ENCODE measurements at regions not wholly inside any gene's neighbourhood (a gene's known extent, or its start where the extent isn't known, plus 50 kb on each side); places are given as distances from the start of the nearest gene placed in this dataset.

DNA sequence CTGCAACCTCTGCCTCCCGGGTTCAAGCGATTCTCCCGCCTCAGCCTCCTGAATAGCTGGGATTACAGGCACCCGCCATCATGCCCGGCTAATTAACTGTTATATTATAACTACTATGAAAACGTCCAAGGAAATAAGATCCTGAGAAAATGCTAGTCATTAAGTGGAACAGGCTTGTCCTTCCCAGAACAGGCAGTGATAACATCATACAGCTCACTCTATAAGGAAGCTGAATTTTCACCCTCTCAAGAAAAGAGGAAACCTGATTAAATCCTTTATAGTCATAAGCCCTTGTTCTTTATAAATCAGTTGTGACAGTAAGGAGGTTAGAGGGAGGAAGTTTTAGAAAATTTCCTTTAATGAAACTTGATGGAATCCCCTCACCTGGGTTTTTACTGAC, 163.9 kb upstream of the CLINT1 start:
- no peak overlapping the region for H3K27ac ChIP-seq
- no peaks in the 10 kb centered on the region for H3K4me1 ChIP-seq
- ATAC-seq = no peak
- H3K27me3 ChIP-seq (ENCODE audit: low read depth) = no peaks in the 10 kb centered on the region
- TF ChIP-seq, protein P1, sequence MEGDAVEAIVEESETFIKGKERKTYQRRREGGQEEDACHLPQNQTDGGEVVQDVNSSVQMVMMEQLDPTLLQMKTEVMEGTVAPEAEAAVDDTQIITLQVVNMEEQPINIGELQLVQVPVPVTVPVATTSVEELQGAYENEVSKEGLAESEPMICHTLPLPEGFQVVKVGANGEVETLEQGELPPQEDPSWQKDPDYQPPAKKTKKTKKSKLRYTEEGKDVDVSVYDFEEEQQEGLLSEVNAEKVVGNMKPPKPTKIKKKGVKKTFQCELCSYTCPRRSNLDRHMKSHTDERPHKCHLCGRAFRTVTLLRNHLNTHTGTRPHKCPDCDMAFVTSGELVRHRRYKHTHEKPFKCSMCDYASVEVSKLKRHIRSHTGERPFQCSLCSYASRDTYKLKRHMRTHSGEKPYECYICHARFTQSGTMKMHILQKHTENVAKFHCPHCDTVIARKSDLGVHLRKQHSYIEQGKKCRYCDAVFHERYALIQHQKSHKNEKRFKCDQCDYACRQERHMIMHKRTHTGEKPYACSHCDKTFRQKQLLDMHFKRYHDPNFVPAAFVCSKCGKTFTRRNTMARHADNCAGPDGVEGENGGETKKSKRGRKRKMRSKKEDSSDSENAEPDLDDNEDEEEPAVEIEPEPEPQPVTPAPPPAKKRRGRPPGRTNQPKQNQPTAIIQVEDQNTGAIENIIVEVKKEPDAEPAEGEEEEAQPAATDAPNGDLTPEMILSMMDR (IDR thresholded peaks at IDR 0.05) = no peak
- H3K36me3 ChIP-seq = no peaks in the 10 kb centered on the region
- no peak overlapping the region for H3K4me3 ChIP-seq
- no peak for DNase-seq
- no peaks in the 10 kb centered on the region for H3K9me3 ChIP-seq
- intact Hi-C loops (cut with DNase I) = no loop called here

DNA sequence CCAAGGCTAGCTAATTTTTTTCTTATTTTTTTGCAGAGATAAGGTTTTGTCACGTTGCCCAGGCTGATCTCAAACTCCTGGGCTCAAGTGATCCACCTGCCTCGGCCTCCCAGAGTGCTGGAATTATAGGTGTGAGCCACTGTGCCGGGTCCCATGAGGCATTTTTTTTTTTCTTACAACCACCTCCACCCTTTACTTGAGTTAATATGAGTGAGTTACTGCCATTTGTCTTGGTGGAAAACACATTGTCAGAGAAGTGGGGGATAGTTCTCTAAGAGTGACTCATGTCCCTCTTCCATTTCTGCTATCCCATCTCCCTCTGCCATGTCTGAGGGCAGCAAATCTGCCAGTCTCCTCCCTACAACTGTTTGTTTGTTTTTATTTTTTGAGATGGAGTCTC, 163.4 kb upstream of the CLINT1 start:
- no peaks in the 10 kb centered on the region for H3K27me3 ChIP-seq (ENCODE audit: low read depth)
- no peak for ATAC-seq
- TF ChIP-seq, protein P1 (IDR thresholded peaks at IDR 0.05) = no peak

DNA sequence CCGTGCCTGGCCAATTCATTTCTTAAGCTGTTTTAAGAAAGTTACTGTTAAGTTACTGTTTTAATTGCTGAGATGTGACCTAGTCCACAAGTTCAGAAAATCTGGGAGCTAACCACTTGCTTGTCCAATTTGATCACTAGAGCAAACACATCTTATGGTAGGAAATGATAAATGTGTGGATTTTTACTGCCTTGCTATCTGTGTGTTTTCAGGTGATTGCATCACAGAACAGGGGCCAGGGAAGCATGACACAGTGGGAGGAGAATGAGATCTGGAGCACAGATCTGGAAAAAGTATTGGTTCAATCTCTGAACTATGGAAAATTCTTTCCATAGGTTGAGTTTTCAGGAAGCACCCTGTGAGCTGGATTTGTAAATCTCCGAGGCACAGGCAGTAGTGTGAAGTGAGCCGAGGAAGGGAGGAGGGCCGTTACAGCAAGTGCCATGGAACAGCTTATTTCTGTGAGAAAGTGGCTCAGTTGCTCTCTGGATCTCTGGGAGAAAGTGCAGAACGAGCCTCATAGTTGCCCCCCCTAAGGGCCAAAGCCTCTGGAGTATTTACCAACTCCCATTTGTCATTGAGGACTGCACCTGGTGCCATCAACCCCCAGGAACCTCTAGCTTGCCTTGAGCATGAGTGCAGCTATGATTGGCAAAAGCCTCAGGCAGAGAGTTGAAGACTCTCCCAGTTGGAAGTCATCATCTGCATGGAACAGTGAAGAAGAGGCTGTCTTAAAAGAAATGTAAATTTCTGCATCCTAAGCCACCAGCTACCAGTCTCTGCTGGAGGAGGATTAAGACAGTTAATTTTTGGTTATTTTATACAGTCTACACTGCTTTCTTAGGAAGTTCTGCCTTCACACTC, 161.8 kb upstream of the CLINT1 start:
- Histone ChIP-seq H3K27me3 (ENCODE audit: low read depth) (no peaks in the 10 kb centered on the region), H3K27ac (no peak overlapping the region), H3K4me1 (no peaks in the 10 kb centered on the region), H3K9me3 (no peaks in the 10 kb centered on the region), H3K4me3 (no peak overlapping the region), H3K36me3 (no peaks in the 10 kb centered on the region)
- no peak for DNase-seq
- no peak for ATAC-seq
- TF ChIP-seq, protein P1 (IDR thresholded peaks at IDR 0.05) = no peak
- intact Hi-C loops (cut with DNase I) = no loop called here

More for the DNA sequence above, 163.4 kb upstream of the CLINT1 start:
- H3K36me3 ChIP-seq = no peaks in the 10 kb centered on the region
- no peak overlapping the region for H3K27ac ChIP-seq
- intact Hi-C loops (cut with DNase I) = no loop called here
- no peak for DNase-seq
- H3K4me3 ChIP-seq = no peak overlapping the region
- no peaks in the 10 kb centered on the region for H3K9me3 ChIP-seq
- H3K4me1 ChIP-seq = no peaks in the 10 kb centered on the region

DNA sequence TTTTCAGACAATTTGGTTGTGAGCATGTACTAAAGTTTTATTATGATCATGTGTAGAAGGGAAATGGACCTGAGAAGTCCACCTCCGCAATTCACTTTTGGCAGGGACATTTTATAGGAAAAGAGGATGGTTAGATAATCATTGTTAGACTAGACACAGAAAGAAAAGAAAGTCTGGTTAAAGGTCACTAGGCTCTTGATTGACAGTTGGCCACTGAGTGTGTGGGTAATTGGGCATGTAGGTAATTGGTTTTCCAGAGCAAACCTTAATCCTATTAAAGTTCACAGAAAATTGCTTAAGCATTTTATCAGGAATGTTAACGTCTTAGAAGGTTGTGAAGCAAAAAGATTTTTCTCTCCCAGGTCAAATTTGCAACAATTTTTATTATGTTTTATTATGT, 158.5 kb upstream of the CLINT1 start:
- no peak overlapping the region for H3K27ac ChIP-seq

DNA sequence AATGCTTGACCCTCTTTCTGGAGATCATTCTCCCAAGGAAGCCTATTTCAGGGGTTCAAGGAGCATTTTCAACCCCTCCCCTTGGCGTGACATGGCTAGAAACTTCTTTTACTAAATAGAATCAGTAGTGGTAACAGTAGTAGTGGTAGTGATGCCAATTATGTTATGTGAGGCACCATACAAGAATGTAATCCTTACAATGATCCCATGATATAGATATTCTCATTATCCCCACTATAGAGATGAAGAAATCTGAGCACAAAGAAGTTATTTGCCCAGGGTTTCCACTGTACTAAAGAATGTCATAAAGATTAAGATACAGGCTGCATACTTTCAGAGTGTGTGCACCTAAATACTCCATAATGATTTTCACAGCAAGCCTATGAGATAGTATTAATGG, 155.4 kb upstream of the CLINT1 start:
- H3K27ac ChIP-seq = no peak overlapping the region
- ATAC-seq = no peak
- H3K36me3 ChIP-seq = no peaks in the 10 kb centered on the region
- no peak for DNase-seq
- no peak overlapping the region for H3K4me3 ChIP-seq
- peaks cover 4% of the 10 kb centered on the region for H3K27me3 ChIP-seq (ENCODE audit: low read depth)
- no peaks in the 10 kb centered on the region for H3K9me3 ChIP-seq
- no peaks in the 10 kb centered on the region for H3K4me1 ChIP-seq
- TF ChIP-seq, protein P1 (IDR thresholded peaks at IDR 0.05) = no peak
- intact Hi-C loops (cut with DNase I) = no loop called here

More for the DNA sequence above, 158.5 kb upstream of the CLINT1 start:
- H3K36me3 ChIP-seq = no peaks in the 10 kb centered on the region
- DNase-seq (no peak), ATAC-seq (no peak)
- H3K9me3 ChIP-seq = no peaks in the 10 kb centered on the region
- H3K27me3 ChIP-seq (ENCODE audit: low read depth) = peaks cover 4% of the 10 kb centered on the region
- H3K4me3 ChIP-seq = no peak overlapping the region
- H3K4me1 ChIP-seq = no peaks in the 10 kb centered on the region
- TF ChIP-seq, protein P1 (IDR thresholded peaks at IDR 0.05) = no peak
- intact Hi-C loops (cut with DNase I) = no loop called here
